Peyer's patch (tissue), 4 donors: ENCODE measurements at regions not wholly inside any gene's neighbourhood (a gene's known extent, or its start where the extent isn't known, plus 50 kb on each side); places are given as distances from the start of the nearest gene placed in this dataset.

Experiments used
- POLR2A ChIP-seq, 2 donors: fragments of 450-650 bp; IDR thresholded peaks; one replicate each; pipeline ENCODE4 v1.5.1; 2017; ENCODE audit warnings: antibody characterized with exemption in 2 of 2, mild to moderate bottlenecking in 2 of 2, moderate library complexity in 2 of 2
- TF ChIP-seq, protein P1 (sequence below), 6 experiments: fragments of 450-650 bp in 4 of 6; fragments of 200-600 bp in 2 of 6; sonication (generic) in 1 of 6; IDR thresholded peaks; one replicate each; pipeline ENCODE4 v1.5.1; 2017 to 2019; ENCODE audit warnings: antibody characterized with exemption in 6 of 6, mild to moderate bottlenecking in 3 of 6, moderate library complexity in 1 of 6

- TF ChIP-seq, protein P1, sequence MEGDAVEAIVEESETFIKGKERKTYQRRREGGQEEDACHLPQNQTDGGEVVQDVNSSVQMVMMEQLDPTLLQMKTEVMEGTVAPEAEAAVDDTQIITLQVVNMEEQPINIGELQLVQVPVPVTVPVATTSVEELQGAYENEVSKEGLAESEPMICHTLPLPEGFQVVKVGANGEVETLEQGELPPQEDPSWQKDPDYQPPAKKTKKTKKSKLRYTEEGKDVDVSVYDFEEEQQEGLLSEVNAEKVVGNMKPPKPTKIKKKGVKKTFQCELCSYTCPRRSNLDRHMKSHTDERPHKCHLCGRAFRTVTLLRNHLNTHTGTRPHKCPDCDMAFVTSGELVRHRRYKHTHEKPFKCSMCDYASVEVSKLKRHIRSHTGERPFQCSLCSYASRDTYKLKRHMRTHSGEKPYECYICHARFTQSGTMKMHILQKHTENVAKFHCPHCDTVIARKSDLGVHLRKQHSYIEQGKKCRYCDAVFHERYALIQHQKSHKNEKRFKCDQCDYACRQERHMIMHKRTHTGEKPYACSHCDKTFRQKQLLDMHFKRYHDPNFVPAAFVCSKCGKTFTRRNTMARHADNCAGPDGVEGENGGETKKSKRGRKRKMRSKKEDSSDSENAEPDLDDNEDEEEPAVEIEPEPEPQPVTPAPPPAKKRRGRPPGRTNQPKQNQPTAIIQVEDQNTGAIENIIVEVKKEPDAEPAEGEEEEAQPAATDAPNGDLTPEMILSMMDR (IDR thresholded peaks at IDR 0.05), result no peak
- no peak for TF ChIP-seq POLR2A (IDR thresholded peaks at IDR 0.05)
Measured at GRCh38 chr2:149662556-149662955, 75.0 kb upstream of the MMADHC start.
